Bronchial epithelial cell (primary cell): ENCODE measurements at regions not wholly inside any gene's neighbourhood (a gene's known extent, or its start where the extent isn't known, plus 50 kb on each side); places are given as distances from the start of the nearest gene placed in this dataset.

Experiments
- DNase-seq: peaks from one replicate; pipeline ENCODE4 v3.0.0-alpha.2; 2010; ENCODE audit warnings: low read depth
- FAIRE-seq: peaks from 2 replicates; lab custom pipeline; 2011; peaks lifted over from hg19 to GRCh38; lab: Jason Lieb, UNC
- H3K27me3 ChIP-seq: 2 replicates; pipeline ENCODE4 v1.5.1; 2011; ENCODE audit warnings: low read length; ENCODE audit not compliant: control insufficient read depth, insufficient read depth
- H3K36me3 ChIP-seq: 2 replicates; pipeline ENCODE4 v1.5.1; 2011; ENCODE audit warnings: low read length; ENCODE audit not compliant: control insufficient read depth, insufficient read depth
- H3K4me3 ChIP-seq: 2 replicates; pipeline ENCODE4 v1.5.1; 2011; ENCODE audit warnings: mild to moderate bottlenecking, low read depth, low read length, control low read depth
- TF ChIP-seq, protein P1 (sequence below): IDR thresholded peaks from 2 replicates; pipeline ENCODE4 v1.5.1; 2011; ENCODE audit warnings: mild to moderate bottlenecking, moderate library complexity, low read length, control low read depth, inconsistent platforms; ENCODE audit not compliant: insufficient read depth, severe bottlenecking

DNA sequence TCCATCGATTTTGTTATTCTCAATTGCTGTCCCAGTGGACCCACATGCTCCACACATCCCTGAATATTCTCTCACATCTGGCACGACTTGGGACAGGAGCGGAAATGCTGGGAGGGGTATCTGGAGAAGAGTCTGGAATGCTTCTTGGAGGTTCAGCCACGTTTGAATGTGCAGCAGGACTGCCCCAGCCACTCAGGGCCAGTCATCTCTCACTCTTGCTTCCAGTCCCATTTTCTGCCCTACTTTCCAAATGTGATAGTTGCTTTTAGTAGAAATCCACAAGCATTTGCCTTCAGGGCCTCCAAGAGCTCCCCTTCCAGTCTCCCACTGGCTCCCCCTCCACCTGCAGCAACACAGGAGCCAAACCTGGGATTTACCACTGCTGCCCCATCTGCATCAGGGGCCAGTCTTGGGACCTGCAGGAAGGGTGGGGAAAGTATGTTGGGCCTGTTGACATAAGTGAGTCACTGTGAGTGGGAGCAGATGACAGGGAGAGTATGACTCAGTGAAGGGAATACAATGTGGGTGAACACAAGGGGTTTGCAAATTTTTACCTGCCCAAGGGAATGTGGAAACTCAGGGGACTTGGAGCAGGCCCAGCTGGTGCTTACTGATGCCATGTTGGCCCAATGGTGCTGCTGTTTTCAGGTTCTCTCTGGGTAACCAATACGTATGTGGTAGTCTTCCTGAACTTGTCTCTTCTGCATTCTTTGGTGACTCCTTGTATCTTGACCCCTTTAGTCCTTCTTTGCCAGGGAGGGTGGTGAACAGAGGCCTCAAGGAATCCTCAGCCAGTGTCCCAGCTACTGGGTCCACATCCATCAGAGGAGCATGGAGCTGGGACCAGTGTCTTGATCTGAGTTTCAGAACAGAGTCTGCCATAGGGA is 78.8 kb upstream of the CRHR1 start:
- Histone ChIP-seq H3K27me3 (no peaks in the 10 kb centered on the region), H3K4me3 (no peak overlapping the region), H3K36me3 (no peaks in the 10 kb centered on the region)
- FAIRE-seq = peak; percentile 98
- TF ChIP-seq, protein P1, sequence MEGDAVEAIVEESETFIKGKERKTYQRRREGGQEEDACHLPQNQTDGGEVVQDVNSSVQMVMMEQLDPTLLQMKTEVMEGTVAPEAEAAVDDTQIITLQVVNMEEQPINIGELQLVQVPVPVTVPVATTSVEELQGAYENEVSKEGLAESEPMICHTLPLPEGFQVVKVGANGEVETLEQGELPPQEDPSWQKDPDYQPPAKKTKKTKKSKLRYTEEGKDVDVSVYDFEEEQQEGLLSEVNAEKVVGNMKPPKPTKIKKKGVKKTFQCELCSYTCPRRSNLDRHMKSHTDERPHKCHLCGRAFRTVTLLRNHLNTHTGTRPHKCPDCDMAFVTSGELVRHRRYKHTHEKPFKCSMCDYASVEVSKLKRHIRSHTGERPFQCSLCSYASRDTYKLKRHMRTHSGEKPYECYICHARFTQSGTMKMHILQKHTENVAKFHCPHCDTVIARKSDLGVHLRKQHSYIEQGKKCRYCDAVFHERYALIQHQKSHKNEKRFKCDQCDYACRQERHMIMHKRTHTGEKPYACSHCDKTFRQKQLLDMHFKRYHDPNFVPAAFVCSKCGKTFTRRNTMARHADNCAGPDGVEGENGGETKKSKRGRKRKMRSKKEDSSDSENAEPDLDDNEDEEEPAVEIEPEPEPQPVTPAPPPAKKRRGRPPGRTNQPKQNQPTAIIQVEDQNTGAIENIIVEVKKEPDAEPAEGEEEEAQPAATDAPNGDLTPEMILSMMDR = no peak
- peak; percentile 99 for DNase-seq

DNA sequence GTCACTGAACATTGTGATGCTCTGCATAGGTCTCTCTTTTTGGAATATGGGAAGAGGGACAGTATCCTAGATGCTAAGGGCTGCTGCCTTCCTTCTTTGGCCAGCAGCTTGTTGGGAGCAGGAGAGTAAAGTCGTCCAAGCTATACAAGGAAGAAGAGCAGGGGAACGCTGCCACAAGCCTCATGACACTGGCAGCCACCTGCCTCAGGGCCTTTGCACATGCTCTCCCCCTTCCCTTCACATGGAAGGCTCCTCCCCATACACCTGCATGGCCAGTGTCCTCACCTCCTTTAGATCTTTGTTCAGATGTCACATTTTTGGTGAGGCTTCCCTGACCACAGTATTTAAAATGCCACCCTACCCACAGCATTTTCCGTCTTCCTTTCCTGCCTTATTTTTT is 78.1 kb upstream of the CRHR1 start:
- no peaks in the 10 kb centered on the region for H3K36me3 ChIP-seq
- no peak overlapping the region for H3K4me3 ChIP-seq
- no peaks in the 10 kb centered on the region for H3K27me3 ChIP-seq
- TF ChIP-seq, protein P1 = no peak
- DNase-seq = no peak
- no peak for FAIRE-seq

- TF ChIP-seq, protein P1 = no peak
- peak; percentile 47 for FAIRE-seq
Measured at GRCh38 chr17:45708707-45709290, 75.3 kb upstream of the CRHR1 start.

DNA sequence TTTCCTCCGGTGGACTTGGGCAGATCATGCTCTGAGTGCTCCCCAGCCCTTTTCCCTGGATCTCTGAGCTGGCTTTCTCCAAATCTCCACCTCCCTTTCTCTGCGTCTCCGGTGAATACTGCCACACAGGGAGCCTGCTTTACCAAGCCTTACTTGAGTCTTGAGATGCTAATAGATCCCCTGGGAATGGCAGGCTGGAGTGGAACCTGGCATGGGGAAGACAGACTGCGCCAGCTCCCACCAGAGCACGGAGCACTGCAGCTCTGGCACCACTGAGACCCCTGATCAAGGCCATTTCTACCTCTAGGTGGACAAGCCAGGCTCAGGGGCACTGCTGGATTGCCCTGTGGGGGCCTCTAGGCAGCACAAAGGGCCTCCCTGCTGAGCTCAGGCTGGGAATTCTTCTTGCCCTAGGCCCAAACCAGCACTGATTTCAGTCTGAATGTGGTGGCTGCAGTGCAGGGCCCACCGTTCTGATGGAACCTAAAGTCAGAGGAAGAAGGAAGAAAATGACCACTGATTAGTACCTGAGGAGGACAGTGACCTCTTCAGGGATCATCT is 74.3 kb upstream of the CRHR1 start:
- no peak for DNase-seq
- Histone ChIP-seq H3K36me3 (no peaks in the 10 kb centered on the region), H3K27me3 (no peaks in the 10 kb centered on the region), H3K4me3 (no peak overlapping the region)
- TF ChIP-seq, protein P1 = no peak
- no peak for FAIRE-seq

More at GRCh38 chr17:45708707-45709290, 75.3 kb upstream of the CRHR1 start:
- DNase-seq = no peak
- Histone ChIP-seq H3K36me3 (no peaks in the 10 kb centered on the region), H3K27me3 (no peaks in the 10 kb centered on the region), H3K4me3 (no peak overlapping the region)

DNA sequence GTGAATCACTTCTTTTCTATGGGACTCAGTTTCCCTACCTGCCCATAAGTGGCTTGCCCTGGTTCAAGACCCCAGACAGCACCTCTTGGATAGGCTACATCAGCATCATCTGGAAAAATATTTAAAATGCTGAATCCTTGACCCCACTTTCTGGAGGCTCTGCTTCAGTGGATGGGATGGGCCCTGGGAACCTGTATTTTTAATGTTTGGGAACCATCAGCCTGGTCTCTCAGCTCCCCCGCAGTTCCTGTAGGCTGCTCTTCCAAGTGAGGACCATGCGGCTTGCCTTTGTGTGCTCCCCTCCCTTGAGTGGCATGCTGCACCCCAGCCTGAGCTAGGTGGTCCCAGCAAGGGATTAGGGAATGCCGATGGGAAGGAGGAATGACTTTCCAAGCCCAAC is 68.3 kb upstream of the CRHR1 start:
- Histone ChIP-seq H3K36me3 (no peaks in the 10 kb centered on the region), H3K4me3 (no peak overlapping the region), H3K27me3 (no peaks in the 10 kb centered on the region)
- no peak for DNase-seq
- no peak for FAIRE-seq
- TF ChIP-seq, protein P1 = no peak
